ENCODE measurements at regions not wholly inside any gene's neighbourhood (a gene's known extent, or its start where the extent isn't known, plus 50 kb on each side); places are given as distances from the start of the nearest gene placed in this dataset.

DNA sequence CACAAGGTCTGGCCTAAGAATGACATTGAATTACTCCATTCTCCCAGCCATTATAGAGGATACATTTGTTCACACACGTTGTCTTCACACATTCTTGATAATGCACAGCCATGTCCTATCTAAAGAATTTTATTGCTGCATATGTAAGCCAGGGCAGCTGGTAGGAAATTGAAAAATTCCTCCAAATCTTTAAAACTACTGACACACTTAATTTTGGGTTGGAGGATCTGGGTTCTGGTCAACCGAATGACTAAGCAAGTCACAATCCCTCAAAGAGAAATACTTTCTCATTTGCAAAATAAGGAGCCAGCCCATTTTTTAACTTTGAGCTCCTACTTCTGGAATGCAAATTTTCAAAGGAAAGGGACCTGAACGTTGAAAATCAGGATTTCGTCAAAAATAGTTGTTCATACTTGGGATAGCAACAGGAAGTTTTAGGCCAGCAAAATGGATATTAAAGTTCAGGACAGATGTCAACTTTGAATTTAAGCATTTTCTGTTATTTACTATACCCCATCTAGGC, 638.3 kb downstream of the NTRK3 start:
- no peak overlapping the region for H3K23ac ChIP-seq (ENCODE audit: low read depth, low read length, poor library complexity)
- no peak overlapping the region for H3K4me2 ChIP-seq (ENCODE audit: insufficient read depth, low read length, poor library complexity, severe bottlenecking)
- no peak overlapping the region for H3K18ac ChIP-seq (ENCODE audit: low read length)
- no peaks in the 10 kb centered on the region for H3K79me1 ChIP-seq (ENCODE audit: low read depth, low read length)
- H2AK5ac ChIP-seq (ENCODE audit: low read depth, low read length), result no peak overlapping the region
- H3K4me3 ChIP-seq (ENCODE audit: low read length in 2 of 2), result no peak overlapping the region
- no peaks in the 10 kb centered on the region for H3K9me3 ChIP-seq (replicated peaks in 1 of 2; ENCODE audit: control insufficient read depth in 2 of 2, insufficient read depth in 1 of 2, low read depth in 1 of 2, low read length in 2 of 2)
- H3K4me1 ChIP-seq (ENCODE audit: control insufficient read depth in 2 of 2, insufficient read depth in 1 of 2, low read depth in 1 of 2, low read length in 2 of 2), result no peaks in the 10 kb centered on the region
- H2AFZ ChIP-seq (ENCODE audit: low read length), result no peak overlapping the region
- H3K27ac ChIP-seq (replicated peaks; ENCODE audit: low read length), result no peak overlapping the region
- WGBS, 2 donors (ENCODE audit: extremely low coverage in 2 of 2, insufficient read length in 2 of 2, insufficient replicate concordance in 1 of 2), result no CpG with 5 or more reads among the region's 4 CpGs
- H3K27me3 ChIP-seq (ENCODE audit: control insufficient read depth in 3 of 3, insufficient read depth in 3 of 3, low read depth in 1 of 3, low read length in 3 of 3), result no peaks in the 10 kb centered on the region
- H3K4ac ChIP-seq (ENCODE audit: low read length), result no peak overlapping the region
- no peak overlapping the region for H4K8ac ChIP-seq (ENCODE audit: low read depth, low read length)
- no peak overlapping the region for H2BK120ac ChIP-seq (ENCODE audit: low read depth, low read length)
- H3K36me3 ChIP-seq (replicated peaks in 1 of 2; ENCODE audit: control insufficient read depth in 2 of 2, insufficient read depth in 2 of 2, low read length in 2 of 2), result no peaks in the 10 kb centered on the region
- DNase-seq (ENCODE audit: low spot score), result no peak
- H2BK5ac ChIP-seq (ENCODE audit: low read length), result no peak overlapping the region
- H2BK12ac ChIP-seq (ENCODE audit: low read length), result no peak overlapping the region
- no peak overlapping the region for H4K91ac ChIP-seq (ENCODE audit: low read depth, low read length, poor library complexity)
- no peak overlapping the region for H3K9ac ChIP-seq (ENCODE audit: low read depth, low read length, poor library complexity)
- no peak overlapping the region for H2BK15ac ChIP-seq (ENCODE audit: low read length)
- no peak overlapping the region for H3K14ac ChIP-seq (ENCODE audit: low read length)

DNA sequence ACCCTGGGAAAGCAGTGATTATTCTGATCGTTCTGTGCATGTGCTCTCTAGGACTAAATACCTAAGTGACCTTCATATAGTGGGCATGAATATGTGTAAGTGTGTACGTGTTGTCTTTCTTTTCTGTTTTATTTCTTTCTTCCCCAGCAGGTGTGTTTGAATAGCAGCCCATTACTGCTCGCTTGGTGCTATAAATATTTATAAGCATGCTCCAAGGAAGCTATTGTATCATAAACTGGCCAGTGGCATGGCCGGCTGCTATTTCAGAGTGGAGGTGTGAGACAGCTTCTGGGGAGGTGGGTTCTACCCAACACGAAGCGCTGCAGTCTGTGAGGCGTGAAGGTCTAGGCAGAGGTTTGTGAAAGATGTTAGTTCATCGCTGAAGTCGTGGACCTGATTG, 641.8 kb downstream of the NTRK3 start:
- Histone ChIP-seq H3K9me3 (replicated peaks in 1 of 2; ENCODE audit: control insufficient read depth in 2 of 2, insufficient read depth in 1 of 2, low read depth in 1 of 2, low read length in 2 of 2) (no peaks in the 10 kb centered on the region), H2BK12ac (ENCODE audit: low read length) (no peak overlapping the region), H3K14ac (ENCODE audit: low read length) (no peak overlapping the region), H2AK5ac (ENCODE audit: low read depth, low read length) (no peak overlapping the region), H3K27ac (replicated peaks; ENCODE audit: low read length) (no peak overlapping the region), H3K4me3 (ENCODE audit: low read length in 2 of 2) (no peak overlapping the region), H3K36me3 (replicated peaks in 1 of 2; ENCODE audit: control insufficient read depth in 2 of 2, insufficient read depth in 2 of 2, low read length in 2 of 2) (no peaks in the 10 kb centered on the region), H3K9ac (ENCODE audit: low read depth, low read length, poor library complexity) (no peak overlapping the region), H3K18ac (ENCODE audit: low read length) (no peak overlapping the region), H3K4me1 (ENCODE audit: control insufficient read depth in 2 of 2, insufficient read depth in 1 of 2, low read depth in 1 of 2, low read length in 2 of 2) (no peaks in the 10 kb centered on the region), H3K4ac (ENCODE audit: low read length) (no peak overlapping the region), H2BK120ac (ENCODE audit: low read depth, low read length) (no peak overlapping the region), H3K27me3 (ENCODE audit: control insufficient read depth in 3 of 3, insufficient read depth in 3 of 3, low read depth in 1 of 3, low read length in 3 of 3) (no peaks in the 10 kb centered on the region), H3K4me2 (ENCODE audit: insufficient read depth, low read length, poor library complexity, severe bottlenecking) (no peak overlapping the region), H3K79me1 (ENCODE audit: low read depth, low read length) (no peaks in the 10 kb centered on the region), H4K91ac (ENCODE audit: low read depth, low read length, poor library complexity) (no peak overlapping the region), H2BK15ac (ENCODE audit: low read length) (no peak overlapping the region), H3K23ac (ENCODE audit: low read depth, low read length, poor library complexity) (no peak overlapping the region), H2AFZ (ENCODE audit: low read length) (no peak overlapping the region), H4K8ac (ENCODE audit: low read depth, low read length) (no peak overlapping the region), H2BK5ac (ENCODE audit: low read length) (no peak overlapping the region)
- WGBS, 2 donors (ENCODE audit: extremely low coverage in 2 of 2, insufficient read length in 2 of 2, insufficient replicate concordance in 1 of 2), result no CpG with 5 or more reads among the region's 9 CpGs
- DNase-seq (ENCODE audit: low spot score), result no peak

- Histone ChIP-seq H3K9me3 (replicated peaks in 1 of 2; ENCODE audit: control insufficient read depth in 2 of 2, insufficient read depth in 1 of 2, low read depth in 1 of 2, low read length in 2 of 2) (no peaks in the 10 kb centered on the region), H3K18ac (ENCODE audit: low read length) (no peak overlapping the region), H3K27ac (replicated peaks; ENCODE audit: low read length) (no peak overlapping the region), H4K91ac (ENCODE audit: low read depth, low read length, poor library complexity) (no peak overlapping the region), H3K36me3 (replicated peaks in 1 of 2; ENCODE audit: control insufficient read depth in 2 of 2, insufficient read depth in 2 of 2, low read length in 2 of 2) (no peaks in the 10 kb centered on the region), H3K4me1 (ENCODE audit: control insufficient read depth in 2 of 2, insufficient read depth in 1 of 2, low read depth in 1 of 2, low read length in 2 of 2) (no peaks in the 10 kb centered on the region), H3K9ac (ENCODE audit: low read depth, low read length, poor library complexity) (no peak overlapping the region), H3K79me1 (ENCODE audit: low read depth, low read length) (no peaks in the 10 kb centered on the region), H3K23ac (ENCODE audit: low read depth, low read length, poor library complexity) (no peak overlapping the region), H3K14ac (ENCODE audit: low read length) (no peak overlapping the region), H2AFZ (ENCODE audit: low read length) (no peak overlapping the region), H3K27me3 (ENCODE audit: control insufficient read depth in 3 of 3, insufficient read depth in 3 of 3, low read depth in 1 of 3, low read length in 3 of 3) (no peaks in the 10 kb centered on the region), H3K4me3 (ENCODE audit: low read length in 2 of 2) (no peak overlapping the region), H2BK12ac (ENCODE audit: low read length) (no peak overlapping the region), H2AK5ac (ENCODE audit: low read depth, low read length) (no peak overlapping the region), H2BK5ac (ENCODE audit: low read length) (no peak overlapping the region), H2BK120ac (ENCODE audit: low read depth, low read length) (no peak overlapping the region), H3K4me2 (ENCODE audit: insufficient read depth, low read length, poor library complexity, severe bottlenecking) (no peak overlapping the region), H3K4ac (ENCODE audit: low read length) (no peak overlapping the region), H4K8ac (ENCODE audit: low read depth, low read length) (no peak overlapping the region), H2BK15ac (ENCODE audit: low read length) (no peak overlapping the region)
- WGBS, 2 donors (ENCODE audit: extremely low coverage in 2 of 2, insufficient read length in 2 of 2, insufficient replicate concordance in 1 of 2), result no CpG with 5 or more reads among the region's 8 CpGs
- DNase-seq (ENCODE audit: low spot score), result no peak
Observed at GRCh38 chr15:87610366-87610765, 646.2 kb downstream of the NTRK3 start.

- Histone ChIP-seq H3K4me3 (ENCODE audit: low read length in 2 of 2) (no peak overlapping the region), H3K9me3 (replicated peaks in 1 of 2; ENCODE audit: control insufficient read depth in 2 of 2, insufficient read depth in 1 of 2, low read depth in 1 of 2, low read length in 2 of 2) (no peaks in the 10 kb centered on the region), H4K8ac (ENCODE audit: low read depth, low read length) (no peak overlapping the region), H2BK12ac (ENCODE audit: low read length) (no peak overlapping the region), H2BK15ac (ENCODE audit: low read length) (no peak overlapping the region), H3K4me2 (ENCODE audit: insufficient read depth, low read length, poor library complexity, severe bottlenecking) (no peak overlapping the region), H3K36me3 (replicated peaks in 1 of 2; ENCODE audit: control insufficient read depth in 2 of 2, insufficient read depth in 2 of 2, low read length in 2 of 2) (no peaks in the 10 kb centered on the region), H3K9ac (ENCODE audit: low read depth, low read length, poor library complexity) (no peak overlapping the region), H3K27ac (replicated peaks; ENCODE audit: low read length) (no peak overlapping the region), H3K23ac (ENCODE audit: low read depth, low read length, poor library complexity) (no peak overlapping the region), H3K79me1 (ENCODE audit: low read depth, low read length) (no peaks in the 10 kb centered on the region), H3K4me1 (ENCODE audit: control insufficient read depth in 2 of 2, insufficient read depth in 1 of 2, low read depth in 1 of 2, low read length in 2 of 2) (no peaks in the 10 kb centered on the region), H2BK120ac (ENCODE audit: low read depth, low read length) (no peak overlapping the region), H2BK5ac (ENCODE audit: low read length) (no peak overlapping the region), H3K14ac (ENCODE audit: low read length) (no peak overlapping the region), H3K18ac (ENCODE audit: low read length) (no peak overlapping the region), H3K27me3 (ENCODE audit: control insufficient read depth in 3 of 3, insufficient read depth in 3 of 3, low read depth in 1 of 3, low read length in 3 of 3) (no peaks in the 10 kb centered on the region), H2AK5ac (ENCODE audit: low read depth, low read length) (no peak overlapping the region), H2AFZ (ENCODE audit: low read length) (no peak overlapping the region), H4K91ac (ENCODE audit: low read depth, low read length, poor library complexity) (no peak overlapping the region), H3K4ac (ENCODE audit: low read length) (no peak overlapping the region)
- no CpG with 5 or more reads among the region's 4 CpGs for WGBS, 2 donors (ENCODE audit: extremely low coverage in 2 of 2, insufficient read length in 2 of 2, insufficient replicate concordance in 1 of 2)
- no peak for DNase-seq (ENCODE audit: low spot score)
Observed at GRCh38 chr15:87609894-87610293, 646.6 kb downstream of the NTRK3 start.

Data from neuronal stem cell (in vitro differentiated cells).